GM19240 (cell line): ENCODE measurements at regions not wholly inside any gene's neighbourhood (a gene's known extent, or its start where the extent isn't known, plus 50 kb on each side); places are given as distances from the start of the nearest gene placed in this dataset.
"Not testable (repeated sequence)": the region's sequence is repeated elsewhere in the genome, so short reads cannot be mapped to it uniquely, and the experiment has no call there.

Experiments
- DNase-seq: peaks from one replicate; pipeline ENCODE4 v3.0.0; 2011; ENCODE audit warnings: low spot score; ENCODE audit not compliant: insufficient read length

- DNase-seq, result no peak
These were observed 123.8 kb upstream of the CACNA2D1 start for GRCh38 chr7:82567356-82567755.

- DNase-seq, result no peak
These were observed 123.2 kb upstream of the CACNA2D1 start for GRCh38 chr7:82566752-82567151.

- DNase-seq, result no peak
These were observed 119.3 kb upstream of the CACNA2D1 start for GRCh38 chr7:82562716-82563404.

GRCh38 chr7:82559193-82559805 is 115.7 kb upstream of the CACNA2D1 start:
- no peak for DNase-seq

- DNase-seq, result no peak
These were observed 106.2 kb upstream of the CACNA2D1 start for GRCh38 chr7:82549616-82550285.

GRCh38 chr7:82548141-82548688 is 104.6 kb upstream of the CACNA2D1 start:
- no peak for DNase-seq

GRCh38 chr7:82542665-82543064 is 99.1 kb upstream of the CACNA2D1 start:
- no peak for DNase-seq

GRCh38 chr7:82539969-82540368 is 96.4 kb upstream of the CACNA2D1 start:
- no peak for DNase-seq

DNA sequence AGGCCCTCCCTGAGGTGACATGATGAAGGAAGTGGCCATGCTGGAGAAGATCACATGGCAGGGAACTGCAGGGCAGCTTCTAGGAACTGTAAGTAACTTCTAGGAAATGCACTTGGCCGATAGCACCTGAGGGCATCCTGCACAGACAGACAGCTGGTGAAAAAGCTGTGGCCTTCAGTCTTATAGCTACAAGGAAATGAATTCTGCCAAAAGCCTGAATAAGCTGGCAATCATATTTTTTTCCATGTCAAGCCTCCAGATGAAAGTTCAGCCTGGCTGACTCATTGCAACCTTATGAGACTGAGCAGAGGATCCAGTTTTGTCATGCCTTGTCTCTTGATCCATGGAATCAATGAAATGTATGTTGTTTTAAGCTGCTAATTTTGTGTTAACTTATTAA is 91.1 kb upstream of the CACNA2D1 start:
- DNase-seq, result no peak

DNA sequence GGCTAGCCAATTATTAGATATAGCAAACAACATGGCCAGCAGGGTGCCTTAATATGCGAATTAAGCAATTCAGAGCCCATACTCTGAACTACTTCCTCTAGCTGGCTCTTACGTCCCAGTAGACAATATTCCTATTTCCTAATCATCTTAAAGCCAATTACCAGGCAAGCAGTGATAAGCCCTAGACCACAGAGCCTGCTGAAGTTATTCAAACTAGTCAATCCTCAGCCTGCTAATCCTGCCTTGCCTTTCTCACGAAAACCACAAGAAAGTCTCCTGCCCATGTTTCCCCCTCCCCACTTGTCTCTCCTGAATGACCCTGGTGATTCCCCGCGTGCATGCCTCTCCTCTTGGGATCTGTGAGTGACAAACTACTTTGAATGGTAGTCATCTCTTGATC is 86.8 kb upstream of the CACNA2D1 start:
- no peak for DNase-seq

DNA sequence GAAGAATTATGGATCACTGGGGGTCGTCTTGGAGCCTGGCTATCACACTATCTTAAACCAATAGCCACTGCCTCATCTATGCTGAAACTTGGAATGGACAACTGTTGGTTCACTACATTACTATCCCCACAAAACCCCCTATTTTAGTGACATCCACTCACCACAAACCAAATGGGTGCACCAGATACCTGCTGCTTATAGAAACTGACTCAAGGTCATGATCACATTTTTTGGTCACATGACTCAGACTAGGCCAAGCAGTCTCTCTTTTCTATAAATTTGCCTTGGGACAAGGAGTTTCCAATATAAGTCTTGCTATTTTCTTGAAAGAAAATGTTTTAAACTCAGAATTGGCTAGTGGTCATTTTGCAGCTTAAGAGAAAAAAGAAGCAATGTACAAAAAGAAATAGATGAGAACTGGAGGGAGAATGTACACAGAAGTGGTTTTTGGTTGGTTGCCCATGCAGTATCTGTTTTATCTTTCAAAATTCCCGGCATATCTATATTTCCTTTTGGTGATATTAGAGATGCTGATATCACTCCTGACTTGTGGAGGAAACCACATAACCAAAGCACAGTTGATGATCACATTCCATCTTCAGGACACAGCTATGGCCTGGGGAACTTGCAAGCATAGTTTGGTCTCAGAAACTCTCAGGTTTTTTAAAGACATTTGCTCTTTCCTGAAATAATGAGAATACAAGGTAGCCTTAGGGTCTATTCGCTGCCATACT is 85.2 kb upstream of the CACNA2D1 start:
- DNase-seq, result no peak

DNA sequence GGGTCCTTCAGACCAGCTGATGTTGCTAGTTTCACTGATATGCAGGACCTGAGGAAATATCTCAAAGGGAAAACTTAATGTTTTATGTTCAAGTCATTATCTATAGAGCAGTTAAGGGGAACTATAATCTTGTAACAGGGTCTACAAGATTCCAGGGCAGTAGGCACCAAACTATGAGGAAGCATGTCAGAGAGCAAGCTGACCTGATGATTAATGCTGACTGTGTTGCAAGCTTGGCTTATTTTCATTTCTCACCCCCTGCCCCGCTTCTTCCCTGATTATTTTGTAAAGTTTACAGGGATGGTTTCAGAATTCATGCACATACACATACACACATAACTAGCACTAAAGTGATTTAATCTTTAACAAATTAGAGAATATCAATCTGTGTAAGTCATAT is 84.3 kb upstream of the CACNA2D1 start:
- DNase-seq, result no peak

DNA sequence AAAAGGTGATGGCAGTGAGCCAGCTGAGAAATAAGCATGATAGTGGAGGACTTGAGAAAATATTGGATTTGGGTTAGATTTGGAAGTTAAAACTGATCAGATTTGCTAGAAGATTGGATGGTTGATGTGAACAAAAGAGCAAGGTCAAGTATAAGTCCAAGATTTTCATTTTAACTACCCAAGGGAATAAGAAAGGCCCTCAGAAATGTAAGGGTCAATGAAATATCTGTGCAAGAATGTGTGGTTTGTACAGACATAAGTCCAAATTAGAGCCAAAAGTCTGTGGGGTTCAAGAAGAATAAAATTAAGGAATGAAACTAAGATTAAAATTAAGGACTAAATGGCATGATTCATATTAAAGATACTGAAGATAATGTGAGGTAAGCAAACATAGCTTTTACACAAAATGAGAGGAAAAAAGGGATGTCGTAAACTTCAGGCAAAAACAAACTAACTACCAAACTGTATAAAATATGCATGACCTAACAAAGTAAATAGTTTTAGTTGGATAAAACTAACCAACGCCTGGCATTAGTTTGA is 78.4 kb upstream of the CACNA2D1 start:
- no peak for DNase-seq

GRCh38 chr7:82517050-82517449 is 73.5 kb upstream of the CACNA2D1 start:
- DNase-seq, result no peak

DNA sequence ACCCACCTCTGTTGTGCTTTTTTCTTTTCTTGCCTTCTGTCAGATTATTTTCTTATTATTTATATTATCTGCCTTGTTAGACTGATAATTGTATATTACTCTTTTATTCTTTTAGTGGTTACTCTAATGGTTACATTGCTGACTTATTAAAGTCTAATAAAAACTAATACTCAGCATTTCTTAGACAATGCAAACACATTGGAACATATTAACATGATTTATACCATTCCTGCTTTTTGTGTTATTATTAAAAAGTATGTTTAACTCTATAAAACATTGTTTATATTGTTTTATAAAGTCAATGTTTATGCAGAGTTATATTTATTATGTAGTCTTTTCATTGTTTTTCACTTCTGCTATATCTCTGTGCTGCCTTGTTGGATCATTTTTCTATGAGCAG is 68.0 kb upstream of the CACNA2D1 start:
- DNase-seq, result no peak

GRCh38 chr7:82507976-82508677 is 64.5 kb upstream of the CACNA2D1 start:
- no peak for DNase-seq

DNA sequence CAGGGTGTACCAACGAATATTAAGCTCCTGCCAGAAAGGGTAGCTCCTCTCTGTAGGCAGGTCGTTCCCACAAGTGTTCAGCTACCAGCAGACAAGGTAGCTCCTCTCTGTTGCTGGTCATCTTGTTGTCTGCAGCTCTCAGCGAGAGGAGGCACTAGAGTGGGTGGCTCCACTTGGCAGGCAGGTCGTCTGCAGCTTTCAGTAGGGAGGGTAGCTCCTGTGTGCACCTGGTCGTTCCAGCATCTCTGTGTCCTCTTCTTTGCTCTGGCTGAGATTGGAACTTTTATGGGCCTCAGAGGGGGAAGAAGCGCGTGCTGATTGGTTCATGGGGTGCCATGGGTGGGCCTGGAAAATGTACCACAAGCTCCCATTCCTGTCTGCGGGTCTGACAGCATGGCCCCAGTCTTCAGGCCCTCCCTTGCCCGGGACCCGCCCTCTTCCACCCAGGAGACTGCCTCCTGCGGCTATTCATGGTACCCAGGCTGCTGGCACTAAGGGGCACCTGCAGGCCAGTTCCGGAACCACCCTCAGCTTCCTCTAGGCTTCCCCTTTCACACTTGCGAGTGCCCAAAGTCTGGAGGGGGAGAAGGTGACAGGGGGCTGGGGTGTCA is 63.9 kb upstream of the CACNA2D1 start:
- no peak for DNase-seq

- no peak for DNase-seq
These were observed 63.1 kb upstream of the CACNA2D1 start for GRCh38 chr7:82506702-82507101.

DNA sequence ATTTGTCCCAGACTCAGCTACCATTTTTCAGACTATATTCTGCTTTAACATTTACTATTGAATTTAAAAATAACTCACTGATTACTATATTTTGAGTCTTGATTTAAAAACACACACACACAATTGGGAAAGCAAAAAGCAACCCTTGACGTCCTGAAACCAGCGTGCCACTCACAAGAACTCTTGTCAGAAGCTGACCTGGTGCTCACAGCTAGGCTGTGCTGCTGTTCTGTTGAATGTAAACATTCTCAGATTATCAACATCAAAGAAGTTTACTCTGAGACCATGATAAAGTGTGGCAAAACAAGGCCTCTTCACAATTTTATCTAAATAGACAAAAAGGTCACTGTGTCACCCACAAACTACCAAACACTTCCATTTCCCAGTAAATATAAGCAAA is 62.6 kb upstream of the CACNA2D1 start:
- no peak for DNase-seq

DNA sequence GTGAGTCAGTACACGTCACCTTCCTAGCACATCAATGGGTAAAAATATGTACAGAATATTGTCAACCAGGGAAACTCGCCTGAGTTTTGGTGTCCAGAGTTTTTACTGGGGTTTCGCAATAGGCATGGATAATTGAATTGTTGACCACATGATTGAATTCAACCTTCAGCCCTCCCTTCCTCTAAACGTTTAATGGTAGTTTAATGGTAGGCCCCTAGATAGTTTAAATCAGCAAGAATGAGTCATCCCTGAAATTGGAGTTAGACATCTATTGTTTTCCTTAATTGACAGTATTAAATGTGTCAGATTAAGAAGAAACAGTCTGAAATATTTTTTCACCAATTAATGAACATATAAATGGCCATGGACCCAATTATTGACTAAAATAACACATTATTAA is 57.8 kb upstream of the CACNA2D1 start:
- no peak for DNase-seq

- not testable (repeated sequence) for DNase-seq
These were observed 56.0 kb upstream of the CACNA2D1 start for GRCh38 chr7:82499546-82499945.
